Mucosa of descending colon (tissue), 3 donors: ENCODE measurements at regions not wholly inside any gene's neighbourhood (a gene's known extent, or its start where the extent isn't known, plus 50 kb on each side); places are given as distances from the start of the nearest gene placed in this dataset.
A peak's percentile ranks its signal among the peaks of the same experiment; 100 is the strongest.

Source experiments
- ATAC-seq: fragments of 200-7000 bp; cut with Tn5 transposase; one replicate; pipeline ENCODE4 v1.9.1; 2020; ENCODE audit warnings: mild to moderate bottlenecking, moderate library complexity
- DNase-seq, 3 donors: peaks; one replicate each; pipeline ENCODE4 v3.0.0-alpha.2; 2020
- H3K36me3 ChIP-seq: fragments of 200-600 bp; one replicate; pipeline ENCODE4 v1.8.0; 2021; ENCODE audit warnings: low read depth, mild to moderate bottlenecking
- H3K4me1 ChIP-seq: fragments of 200-600 bp; one replicate; pipeline ENCODE4 v1.8.0; 2021; ENCODE audit warnings: low read depth, mild to moderate bottlenecking
- H3K4me3 ChIP-seq: fragments of 200-600 bp; one replicate; pipeline ENCODE4 v1.8.0; 2021; ENCODE audit warnings: mild to moderate bottlenecking
- H3K9me3 ChIP-seq: fragments of 200-600 bp; one replicate; pipeline ENCODE4 v1.8.0; 2021; ENCODE audit warnings: mild to moderate bottlenecking
- CTCF ChIP-seq: fragments of 200-600 bp; IDR thresholded peaks from one replicate; pipeline ENCODE4 v1.8.0; 2022; ENCODE audit warnings: antibody characterized with exemption, mild to moderate bottlenecking
- intact Hi-C, 2 donors: fragments of 100-400 bp; cut with DNase I in 1 of 2; cut with micrococcal nuclease in 1 of 2; formaldehyde crosslinking; loops; one replicate each; pipeline versions ENCODE4 v1.11.0 to v1.11.1; 2022; cut with DNase I, micrococcal nuclease
- donor health status: DM: no; HTN: no; CAD: no; lungs with moderate emphysema.
- donor health status: DM: no; HTN: no; CAD: no.
- donor health status: DM: no; HTN: yes; CAD: no.

- Histone ChIP-seq H3K9me3 (no peaks in the 10 kb centered on the region), H3K4me1 (no peaks in the 10 kb centered on the region), H3K4me3 (no peak overlapping the region), H3K36me3 (no peaks in the 10 kb centered on the region)
- ATAC-seq: no peak
- DNase-seq: no peak
- no peak for TF ChIP-seq CTCF
- intact Hi-C loops: no loop called here
These were observed 213.4 kb upstream of the HCCS start for GRCh38 chrX:10897768-10898167.

GRCh38 chrX:10900585-10901289 lies 210.4 kb upstream of the HCCS start:
- no peak for TF ChIP-seq CTCF
- intact Hi-C loops: no loop called here
- no peak for DNase-seq
- peak; percentile 85 for ATAC-seq
- Histone ChIP-seq H3K36me3 (no peaks in the 10 kb centered on the region), H3K4me1 (no peaks in the 10 kb centered on the region), H3K9me3 (no peaks in the 10 kb centered on the region), H3K4me3 (no peak overlapping the region)

- intact Hi-C loops: no loop called here
- ATAC-seq: no peak
- TF ChIP-seq CTCF: no peak
- H3K4me3 ChIP-seq: no peak overlapping the region
- no peaks in the 10 kb centered on the region for H3K4me1 ChIP-seq
- no peak for DNase-seq
- no peaks in the 10 kb centered on the region for H3K9me3 ChIP-seq
- no peaks in the 10 kb centered on the region for H3K36me3 ChIP-seq
These were observed 209.9 kb upstream of the HCCS start for GRCh38 chrX:10901290-10901633.

- Histone ChIP-seq H3K36me3 (no peaks in the 10 kb centered on the region), H3K4me1 (no peaks in the 10 kb centered on the region), H3K4me3 (no peak overlapping the region), H3K9me3 (no peaks in the 10 kb centered on the region)
- TF ChIP-seq CTCF: no peak
- ATAC-seq (no peak), DNase-seq (no peak)
- intact Hi-C loops: no loop called here
These were observed 209.1 kb upstream of the HCCS start for GRCh38 chrX:10902001-10902400.

- no peak for TF ChIP-seq CTCF
- no peak for DNase-seq
- ATAC-seq: no peak
- H3K36me3 ChIP-seq: no peaks in the 10 kb centered on the region
- no peak overlapping the region for H3K4me3 ChIP-seq
- intact Hi-C loops: no loop called here
- H3K4me1 ChIP-seq: no peaks in the 10 kb centered on the region
- no peaks in the 10 kb centered on the region for H3K9me3 ChIP-seq
These were observed 207.6 kb upstream of the HCCS start for GRCh38 chrX:10903523-10903922.

- Histone ChIP-seq H3K36me3 (no peaks in the 10 kb centered on the region), H3K4me1 (no peaks in the 10 kb centered on the region), H3K4me3 (no peak overlapping the region), H3K9me3 (no peaks in the 10 kb centered on the region)
- no peak for ATAC-seq
- intact Hi-C loops: no loop called here
- DNase-seq: no peak
- no peak for TF ChIP-seq CTCF
These were observed 206.9 kb upstream of the HCCS start for GRCh38 chrX:10904220-10904619.
